ENCODE measurements at regions not wholly inside any gene's neighbourhood (a gene's known extent, or its start where the extent isn't known, plus 50 kb on each side); places are given as distances from the start of the nearest gene placed in this dataset.

DNA sequence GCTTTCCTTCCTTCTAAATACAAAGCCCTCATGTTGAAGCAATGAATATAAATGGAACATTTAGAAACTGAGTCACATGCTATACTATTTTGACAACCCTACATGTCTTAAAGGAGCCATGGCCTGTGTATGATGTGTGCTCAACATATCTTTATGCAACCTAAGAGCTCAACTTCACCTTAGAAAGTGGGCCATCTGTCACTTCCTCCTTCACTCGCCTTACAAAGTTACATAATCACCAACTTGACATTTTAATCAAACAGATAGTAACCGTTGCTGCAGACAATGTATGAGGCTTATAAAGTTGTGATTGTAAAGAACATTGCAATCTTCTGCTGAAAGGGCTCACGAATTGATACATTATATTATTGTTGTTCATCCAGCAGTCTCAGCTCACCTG is 163.6 kb downstream of the SERPINI1 start:
- intact Hi-C loops (cut with DNase I): no loop called here
- DNase-seq: no peak

DNA sequence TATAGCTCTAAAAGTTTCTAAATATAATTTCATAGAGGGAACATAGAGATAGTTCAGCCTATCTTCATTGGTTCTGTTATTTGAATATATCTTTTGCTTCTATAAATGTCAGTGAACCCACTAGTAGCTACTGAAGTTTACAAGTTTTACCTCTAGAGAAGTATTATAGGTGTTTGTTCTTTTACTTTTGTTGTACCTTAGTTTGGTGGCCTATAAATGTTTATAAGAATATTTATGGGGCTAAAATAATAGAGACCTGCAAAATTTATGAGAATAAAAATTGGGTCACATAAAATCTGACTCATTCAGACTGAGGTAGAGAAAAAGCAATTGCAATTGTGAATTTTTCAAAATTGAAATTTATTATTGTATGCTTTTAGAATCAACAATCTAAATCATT is 162.6 kb downstream of the SERPINI1 start:
- intact Hi-C loops (cut with DNase I): no loop called here
- DNase-seq: no peak

DNA sequence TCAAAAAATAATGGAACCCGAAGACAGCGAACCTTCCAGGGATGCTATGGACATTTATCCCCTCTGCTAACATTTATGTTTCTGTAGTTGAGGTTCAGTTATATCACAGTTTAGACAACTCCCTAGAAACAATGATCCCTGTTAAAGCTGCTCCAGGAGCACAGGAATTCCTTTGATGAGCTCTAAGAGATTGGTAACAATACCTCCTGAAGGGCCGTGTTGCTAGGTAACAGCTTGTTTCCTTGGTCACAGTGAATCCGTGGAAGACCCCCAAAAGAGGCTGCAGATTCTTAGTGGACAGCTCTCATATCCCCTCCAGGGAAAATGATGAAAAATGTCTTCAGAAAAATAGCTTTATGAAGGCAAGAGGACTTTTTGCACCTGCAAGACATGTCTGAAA is 160.2 kb downstream of the SERPINI1 start:
- no peak for DNase-seq
- intact Hi-C loops (cut with DNase I): no loop called here

DNA sequence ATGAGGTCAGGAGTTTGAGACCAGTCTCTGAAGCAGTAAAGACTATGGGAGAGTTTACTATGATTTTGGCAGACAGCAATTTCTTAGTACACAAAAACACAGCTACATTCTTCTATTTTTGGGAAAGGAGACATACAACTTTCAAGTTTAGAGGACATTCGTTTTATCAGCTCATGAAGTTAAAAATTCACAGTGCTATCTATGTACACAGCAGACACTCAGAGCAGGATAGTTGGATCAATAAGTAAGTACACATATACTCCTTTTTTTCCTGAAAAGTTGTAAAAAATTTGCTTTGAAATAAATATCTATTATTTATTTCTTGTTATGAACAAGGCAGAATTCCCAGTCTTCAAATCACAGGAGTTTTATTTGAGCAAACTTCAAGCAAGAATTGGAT is 159.7 kb downstream of the SERPINI1 start:
- intact Hi-C loops (cut with DNase I): no loop called here

DNA sequence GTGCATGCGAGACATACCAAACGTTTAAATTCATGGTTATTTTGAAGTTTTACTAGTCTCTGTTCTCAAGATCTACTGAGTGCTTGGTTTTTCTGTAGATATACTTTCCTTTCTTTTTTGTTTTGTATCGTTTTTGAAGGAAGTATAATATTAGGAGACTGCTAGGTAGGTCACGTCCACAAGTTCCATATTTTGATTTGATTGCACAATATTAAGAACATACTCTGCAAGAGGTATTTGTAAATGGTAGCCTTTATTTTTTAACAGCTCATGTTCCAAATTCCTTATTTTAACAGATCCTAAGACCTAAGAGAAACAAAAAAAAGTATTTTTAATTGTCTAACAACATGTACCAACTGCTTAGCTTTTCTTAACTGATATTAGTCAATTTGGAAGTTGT is 156.7 kb downstream of the SERPINI1 start:
- DNase-seq: no peak
- intact Hi-C loops (cut with DNase I): no loop called here

More for the DNA sequence above, 159.7 kb downstream of the SERPINI1 start:
- DNase-seq: no peak

DNA sequence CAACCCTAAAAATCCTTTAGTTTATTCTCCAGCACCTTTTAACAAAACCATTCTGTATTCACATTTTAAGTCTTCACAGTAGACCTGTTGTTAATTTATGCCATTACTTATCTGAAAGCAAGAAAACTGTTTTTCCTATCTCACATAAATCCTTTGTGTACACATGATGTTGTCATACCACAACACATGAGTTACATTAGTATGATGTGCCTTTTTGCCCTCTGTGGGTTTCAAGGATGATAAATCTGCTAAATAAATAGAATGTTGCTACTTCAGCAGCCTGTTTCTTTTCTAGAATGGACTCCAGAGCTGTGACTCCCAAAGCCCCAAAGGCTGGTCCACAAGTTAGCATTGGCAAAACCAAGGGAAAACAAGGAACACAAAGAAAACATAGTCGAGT is 151.6 kb downstream of the SERPINI1 start:
- DNase-seq: peak in 1 of 42 donors; percentile 24
- intact Hi-C loops (cut with DNase I): no loop called here

DNA sequence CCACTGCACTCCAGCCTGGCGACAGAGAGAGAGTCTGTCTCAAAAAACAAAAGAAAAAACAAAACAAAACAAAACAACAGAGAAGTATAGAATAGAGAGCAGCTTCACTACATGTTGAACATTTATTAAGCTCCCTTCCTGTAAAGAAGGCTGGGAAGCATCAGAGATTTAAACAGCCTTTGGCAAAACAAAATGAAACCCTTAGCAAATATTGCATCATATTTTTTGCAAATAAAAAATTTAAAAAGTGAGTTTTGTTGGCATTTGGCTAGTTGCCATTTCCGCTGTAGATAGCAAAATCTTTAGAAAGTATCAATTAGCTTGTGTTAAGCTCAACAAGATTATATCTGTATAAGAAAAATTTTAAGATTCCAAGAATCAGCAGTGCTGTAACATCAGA is 151.2 kb downstream of the SERPINI1 start:
- no peak for DNase-seq
- intact Hi-C loops (cut with DNase I): no loop called here

DNA sequence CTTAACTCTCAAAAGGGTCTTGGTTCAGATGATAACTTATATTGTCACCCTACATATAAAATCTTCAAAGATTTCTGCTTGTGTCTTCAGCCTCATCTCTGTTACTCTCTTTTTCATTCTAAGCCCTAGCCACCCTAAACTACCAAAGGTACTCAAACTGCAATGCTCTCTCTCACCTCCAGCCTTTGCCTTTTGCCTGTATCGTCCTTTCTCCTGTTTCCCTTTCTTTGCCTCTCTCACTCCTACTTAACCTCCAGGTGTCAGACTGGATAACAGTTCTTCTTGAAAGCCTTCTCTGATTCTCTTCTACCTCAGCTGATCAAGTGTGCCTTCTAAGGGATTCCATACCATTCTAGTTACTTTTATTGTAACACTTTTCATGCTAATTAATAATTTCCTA is 149.8 kb downstream of the SERPINI1 start:
- DNase-seq: no peak
- intact Hi-C loops (cut with DNase I): no loop called here

DNA sequence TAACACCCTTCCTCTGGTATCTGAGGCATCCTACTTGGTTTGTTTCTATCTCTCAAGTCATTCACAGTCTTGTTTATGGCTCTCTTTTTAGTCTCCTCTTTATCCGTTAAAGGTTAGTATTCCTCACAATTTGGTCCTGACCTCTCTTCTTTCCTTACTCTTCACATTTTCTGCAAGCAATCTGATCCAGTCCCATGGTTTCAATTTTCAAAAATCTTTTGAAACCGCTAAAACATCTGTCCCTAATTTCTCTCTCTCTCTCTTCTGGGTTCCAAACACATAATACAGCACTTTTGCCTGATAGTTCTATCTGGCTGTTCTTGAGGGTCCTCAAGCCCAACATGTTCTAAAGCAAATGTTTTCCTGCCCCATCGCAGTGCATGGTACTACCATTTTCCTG is 149.0 kb downstream of the SERPINI1 start:
- DNase-seq: no peak
- intact Hi-C loops (cut with DNase I): no loop called here

DNA sequence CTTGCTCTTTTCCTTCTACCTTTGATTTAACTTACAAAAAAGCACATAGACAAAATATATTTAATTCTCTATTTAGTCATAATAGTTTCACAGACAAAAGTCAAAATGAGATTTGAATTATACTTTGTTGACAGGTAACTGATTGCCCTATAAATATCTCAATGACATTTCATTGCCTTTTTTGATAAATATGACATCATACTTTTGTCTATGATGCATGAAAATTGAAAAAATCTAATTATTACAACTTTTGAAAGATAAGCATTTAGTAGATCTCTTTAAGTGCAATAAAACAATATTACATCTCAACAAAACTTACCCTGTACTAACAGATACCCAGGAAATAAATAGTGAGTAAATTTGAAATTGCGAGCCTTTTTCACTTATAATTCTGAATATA is 147.9 kb downstream of the SERPINI1 start:
- intact Hi-C loops (cut with DNase I): no loop called here
- no peak for DNase-seq

DNA sequence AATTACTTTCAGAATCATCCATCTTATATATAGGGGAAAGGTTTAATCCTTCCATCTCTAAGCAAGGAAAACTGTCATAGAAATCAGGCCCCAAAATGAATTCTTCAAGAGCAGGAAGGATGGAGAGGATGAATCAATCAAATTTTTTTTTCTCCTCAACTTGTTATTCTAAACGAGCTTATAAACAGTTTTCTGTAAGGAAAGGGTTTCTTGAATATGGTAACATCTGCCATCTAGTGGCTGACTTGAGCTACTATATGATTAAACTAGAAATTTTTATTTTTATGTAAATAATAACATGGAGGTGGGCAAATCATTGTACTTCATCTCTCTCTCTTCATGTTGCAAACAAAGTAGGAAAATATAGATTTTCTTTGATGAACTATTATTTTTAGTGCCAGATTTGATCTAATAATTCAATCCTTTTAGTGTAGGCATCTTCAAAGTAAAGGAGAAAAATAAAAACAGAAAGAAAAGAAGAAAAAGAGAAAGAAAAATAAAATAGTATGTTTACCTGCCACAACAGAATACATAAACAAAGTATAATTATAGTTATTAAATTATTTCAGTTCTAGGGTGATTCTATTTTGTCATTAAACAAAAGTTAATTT is 146.6 kb downstream of the SERPINI1 start:
- peak in 1 of 42 donors; percentile 17 for DNase-seq

DNA sequence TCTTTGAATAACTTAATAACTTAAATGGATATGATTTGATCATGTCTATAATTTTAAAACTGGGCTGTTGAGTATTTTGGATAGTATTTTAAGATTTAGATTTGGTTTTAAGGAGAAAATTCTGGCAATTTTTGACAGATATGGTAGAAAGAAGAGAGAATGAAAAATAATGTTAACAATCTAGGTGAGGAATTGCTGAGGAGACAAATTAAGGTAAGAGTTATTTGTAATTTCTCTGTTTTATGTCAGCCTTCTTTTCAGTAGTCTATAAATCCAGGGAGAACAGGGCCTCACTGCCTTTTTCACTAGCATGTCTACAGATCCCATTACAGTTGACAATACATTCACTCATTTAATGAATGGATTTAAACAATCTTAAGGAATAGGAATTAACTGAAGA is 144.7 kb downstream of the SERPINI1 start:
- intact Hi-C loops (cut with DNase I): no loop called here
- DNase-seq: no peak

More for the DNA sequence above, 146.6 kb downstream of the SERPINI1 start:
- intact Hi-C loops (cut with DNase I): no loop called here

DNA sequence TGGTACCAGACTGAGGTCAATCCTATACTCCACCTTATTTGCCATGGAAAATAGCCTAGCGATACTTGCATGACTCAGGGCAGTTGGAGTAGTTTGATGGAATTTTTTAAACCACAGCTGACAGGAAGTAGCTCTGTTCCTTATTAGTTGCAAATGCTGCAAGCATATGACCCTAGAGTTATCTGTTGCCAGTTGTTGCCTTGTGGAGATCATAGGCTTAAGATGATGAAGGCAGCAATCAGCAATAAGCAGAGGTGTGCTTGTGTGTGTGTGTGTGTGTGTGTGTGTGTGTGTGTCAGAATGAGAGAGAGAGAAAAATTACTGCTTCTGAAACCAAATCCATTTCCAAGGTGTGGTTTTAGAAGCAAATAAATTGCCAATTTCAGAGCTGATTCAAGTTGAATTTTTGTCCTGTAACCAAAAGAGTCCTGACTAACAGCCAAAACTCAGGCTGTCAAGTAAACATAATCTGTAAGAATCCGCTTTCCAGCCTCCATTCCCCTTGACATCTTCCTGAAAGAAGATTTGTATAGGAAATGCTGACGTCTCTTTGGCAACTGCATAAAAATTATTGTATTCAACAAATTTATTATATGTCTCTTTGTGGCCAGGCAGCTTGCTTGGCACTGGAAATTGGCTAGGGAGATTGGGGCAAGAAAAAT is 141.2 kb downstream of the SERPINI1 start:
- peak in 1 of 42 donors; percentile 23 for DNase-seq
- intact Hi-C loops (cut with DNase I): no loop called here
